ENCODE measurements at regions not wholly inside any gene's neighbourhood (a gene's known extent, or its start where the extent isn't known, plus 50 kb on each side); places are given as distances from the start of the nearest gene placed in this dataset.

GRCh38 chr10:131022369-131022768, 289.2 kb downstream of the TCERG1L start:
- FAIRE-seq: no peak
- TF ChIP-seq CTCF (IDR thresholded peaks at IDR 0.05; ENCODE audit: insufficient read depth, missing control alignments): no peak

GRCh38 chr10:131022981-131023380, 288.5 kb downstream of the TCERG1L start:
- TF ChIP-seq CTCF (IDR thresholded peaks at IDR 0.05; ENCODE audit: insufficient read depth, missing control alignments): no peak
- DNase-seq (ENCODE audit: insufficient read length, low spot score) (no peak), FAIRE-seq (no peak)

More at GRCh38 chr10:131022369-131022768, 289.2 kb downstream of the TCERG1L start:
- no peak for DNase-seq (ENCODE audit: insufficient read length, low spot score)

DNA sequence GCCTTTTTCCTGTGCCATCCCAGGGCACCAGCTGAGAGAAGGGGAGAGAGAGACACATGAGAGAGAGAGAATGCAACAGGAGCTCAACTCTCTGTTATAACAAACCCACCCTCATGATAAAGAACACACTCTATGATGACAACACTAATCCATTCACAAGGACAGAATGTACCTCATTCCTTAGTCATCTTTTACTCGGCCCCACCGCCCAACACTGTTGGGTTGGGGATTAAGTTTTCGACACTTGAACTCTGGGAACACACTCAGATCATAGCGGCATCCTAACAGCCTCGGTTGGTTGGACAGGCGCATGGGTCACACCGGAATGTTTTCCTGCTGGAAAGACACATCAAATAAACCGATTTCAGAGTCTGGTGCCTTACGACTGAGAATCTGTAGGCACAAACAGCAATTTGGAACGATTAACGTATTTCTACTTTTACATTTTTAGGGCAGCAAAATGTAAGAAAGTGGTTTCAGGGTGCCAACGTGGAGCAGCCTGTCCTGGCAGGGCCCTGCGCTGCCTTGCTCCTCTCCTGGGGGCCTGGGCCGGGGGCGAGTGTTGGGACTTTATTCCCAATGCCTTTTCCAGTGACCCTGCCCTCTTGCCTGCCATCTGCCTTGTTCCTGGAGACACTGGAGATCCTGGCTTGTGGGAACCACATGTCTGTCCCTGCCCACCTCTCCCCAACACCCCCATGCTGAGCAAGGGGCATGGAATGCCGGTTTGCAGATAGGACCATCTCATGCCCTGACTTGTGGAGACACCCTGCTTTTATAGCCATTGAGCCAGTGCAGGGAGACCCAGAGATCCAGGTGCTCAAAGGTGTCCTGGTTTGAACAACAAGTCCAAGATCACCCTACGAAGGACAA, 287.0 kb downstream of the TCERG1L start:
- no peak for FAIRE-seq
- no peak for DNase-seq (ENCODE audit: insufficient read length, low spot score)
- no peak for TF ChIP-seq CTCF (IDR thresholded peaks at IDR 0.05; ENCODE audit: insufficient read depth, missing control alignments)

DNA sequence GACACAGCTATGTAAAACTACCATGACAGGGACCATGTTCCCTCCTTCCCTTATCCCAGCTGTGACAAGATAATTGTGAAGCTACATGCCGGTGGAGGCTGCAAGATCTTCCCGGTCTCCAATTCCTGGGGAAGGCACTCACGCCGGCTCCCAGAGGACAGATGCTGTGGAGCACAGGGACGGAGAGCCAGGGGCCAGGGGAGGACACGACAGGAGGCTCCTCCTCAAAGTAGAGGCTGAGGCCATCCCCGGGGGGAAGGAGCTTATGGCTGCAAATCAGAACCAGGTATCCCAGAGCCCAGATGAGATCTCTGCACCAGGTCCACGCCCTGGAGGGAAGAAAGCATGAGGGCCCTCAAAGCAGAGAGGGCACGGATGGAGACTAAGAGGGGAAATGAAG, 286.2 kb downstream of the TCERG1L start:
- no peak for DNase-seq (ENCODE audit: insufficient read length, low spot score)
- no peak for FAIRE-seq
- TF ChIP-seq CTCF (IDR thresholded peaks at IDR 0.05; ENCODE audit: insufficient read depth, missing control alignments): no peak

DNA sequence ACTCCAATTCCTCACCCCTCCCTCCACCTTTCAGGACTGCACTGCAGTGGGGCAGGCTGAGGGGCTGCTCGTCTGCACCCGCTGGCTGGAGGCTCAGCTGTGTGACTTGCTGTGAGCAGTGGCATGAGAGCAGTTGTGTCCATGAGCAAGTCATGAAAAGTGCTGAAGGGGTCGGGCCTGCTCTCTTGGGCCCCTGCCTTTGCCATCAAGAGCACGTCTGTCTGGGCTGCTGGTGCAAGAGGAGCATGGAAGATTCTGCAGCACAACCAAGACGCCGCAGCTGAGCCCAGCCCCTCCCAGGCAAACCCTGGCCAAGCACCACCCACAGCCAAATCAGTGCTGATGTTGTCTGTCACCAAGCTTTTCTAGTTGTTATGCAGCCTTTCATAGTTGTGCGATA, 284.3 kb downstream of the TCERG1L start:
- DNase-seq (ENCODE audit: insufficient read length, low spot score) (no peak), FAIRE-seq (no peak)
- no peak for TF ChIP-seq CTCF (IDR thresholded peaks at IDR 0.05; ENCODE audit: insufficient read depth, missing control alignments)

DNA sequence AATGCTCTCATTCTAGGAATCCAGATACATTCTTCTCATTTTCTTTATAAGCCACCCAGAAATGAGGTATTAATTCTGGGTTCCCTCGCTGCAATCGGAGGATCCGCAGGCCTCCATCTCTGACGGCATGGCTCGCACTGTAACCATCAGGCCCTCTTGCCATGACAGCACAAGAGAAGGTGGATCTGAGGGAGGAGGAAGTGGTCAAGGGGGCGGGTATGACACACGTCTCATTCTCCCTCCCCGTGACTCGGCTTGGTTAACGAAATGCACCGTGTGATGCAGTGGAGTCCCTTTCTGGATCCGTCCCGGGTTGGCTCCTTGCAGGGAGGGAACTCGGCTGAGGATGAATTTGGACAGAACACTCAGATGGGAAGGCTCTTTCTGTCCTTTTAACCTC, 280.2 kb downstream of the TCERG1L start:
- TF ChIP-seq CTCF (IDR thresholded peaks at IDR 0.05; ENCODE audit: insufficient read depth, missing control alignments): no peak
- DNase-seq (ENCODE audit: insufficient read length, low spot score) (no peak), FAIRE-seq (no peak)

Data from D721Med (cell line).